K562 (cell line): ENCODE measurements at regions not wholly inside any gene's neighbourhood (a gene's known extent, or its start where the extent isn't known, plus 50 kb on each side); places are given as distances from the start of the nearest gene placed in this dataset.

Source experiments
- ATAC-seq: fragments of 200-7000 bp; cut with Tn5 transposase; 3 replicates; pipeline ENCODE4 v1.9.1; 2020; ENCODE audit warnings: moderate library complexity
- BruUV-seq: library from RNA; stranded (reverse); fragments of 400-500 nt; replicated peaks from 2 replicates; lab custom pipeline; 2021; lab: Mats Ljungman, UMichigan
- CTCF ChIA-PET: fragments of 300-600 bp; formaldehyde crosslinking; extraction: SDS; loops from one replicate; lab custom pipeline; 2021; ENCODE audit warnings: low intra/inter-chr PET ratio; lab: Yijun Ruan, JAX
- POLR2A ChIA-PET: fragments of 300-600, 350-650 bp; sonication (Branson Sonifier 250); formaldehyde crosslinking; extraction: SDS; loops from one replicate; lab custom pipeline; 2021; ENCODE audit warnings: antibody characterized with exemption, inconsistent platforms; lab: Yijun Ruan, JAX
- DNase-seq, 4 experiments: peaks; one replicate each; pipeline versions ENCODE4 v3.0.0 to v3.0.0-alpha.2; 2011 to 2018; ENCODE audit warnings: low spot score in 3 of 4, mixed read lengths in 3 of 4; ENCODE audit errors: extremely low read depth in 1 of 4
- FAIRE-seq: peaks from 2 replicates; lab custom pipeline; 2011; peaks lifted over from hg19 to GRCh38; lab: Jason Lieb, UNC
- H2AFZ ChIP-seq: 2 replicates; pipeline ENCODE4 v1.6.0; 2011; ENCODE audit warnings: low read depth, low read length, control low read depth, inconsistent platforms
- H3K27ac ChIP-seq: fragments of 200-600 bp; 3 replicates; pipeline ENCODE4 v1.8.0; 2011; ENCODE audit warnings: low read depth, mild to moderate bottlenecking, control low read depth, inconsistent platforms, low read length, moderate library complexity, mixed read lengths; ENCODE audit errors: extremely low read depth
- H3K27me3 ChIP-seq, 2 experiments: fragments of 300-600 bp in 1 of 2; 2 replicates in 1 of 2; 3 replicates in 1 of 2; pipeline versions ENCODE4 v1.6.0 to v1.8.0; 2011; ENCODE audit warnings: inconsistent platforms in 2 of 2, low read length in 2 of 2, mild to moderate bottlenecking in 1 of 2, mixed read lengths in 1 of 2, moderate library complexity in 1 of 2; ENCODE audit not compliant: control insufficient read depth in 2 of 2, insufficient read depth in 2 of 2
- H3K36me3 ChIP-seq: fragments of 300-600 bp; 3 replicates; pipeline ENCODE4 v1.8.0; 2011; ENCODE audit warnings: mild to moderate bottlenecking, low read length, inconsistent platforms; ENCODE audit not compliant: control insufficient read depth, insufficient read depth
- H3K4me1 ChIP-seq, 2 experiments: fragments of 200-600 bp in 1 of 2; replicated peaks in 1 of 2; 2 replicates in 1 of 2; 3 replicates in 1 of 2; pipeline versions ENCODE4 v1.5.1 to v1.8.0; 2011; ENCODE audit warnings: inconsistent platforms in 2 of 2, low read length in 2 of 2, mild to moderate bottlenecking in 1 of 2, mixed read lengths in 1 of 2, moderate library complexity in 1 of 2; ENCODE audit not compliant: control insufficient read depth in 2 of 2, insufficient read depth in 2 of 2
- H3K4me2 ChIP-seq: 2 replicates; pipeline ENCODE4 v1.6.1; 2011; ENCODE audit warnings: low read length, control low read depth, inconsistent platforms, mixed read lengths; ENCODE audit not compliant: insufficient read depth
- H3K4me3 ChIP-seq: fragments of 200-600 bp; sonication (generic), shearing (Covaris generic); 2 replicates; pipeline ENCODE4 v1.5.1; 2016; ENCODE audit warnings: control low read depth, inconsistent platforms
- H3K79me2 ChIP-seq: fragments of 200-600 bp; 3 replicates; pipeline ENCODE4 v1.8.0; 2011; ENCODE audit warnings: low read length, inconsistent platforms; ENCODE audit not compliant: control insufficient read depth, insufficient read depth
- H3K9ac ChIP-seq, 2 experiments: 2 replicates each; pipeline versions ENCODE4 v1.6.0 to v1.6.1; 2011; ENCODE audit warnings: low read depth in 2 of 2, low read length in 2 of 2, control low read depth in 1 of 2, inconsistent platforms in 1 of 2, mild to moderate bottlenecking in 1 of 2, mixed read lengths in 1 of 2; ENCODE audit not compliant: insufficient read depth in 1 of 2
- H3K9me1 ChIP-seq: one replicate; pipeline ENCODE4 v1.6.0; 2011; ENCODE audit warnings: inconsistent platforms, mild to moderate bottlenecking, low read length, moderate library complexity; ENCODE audit not compliant: control insufficient read depth, insufficient read depth
- H3K9me3 ChIP-seq: replicated peaks from 2 replicates; pipeline ENCODE4 v1.5.1; 2011; ENCODE audit warnings: low read depth, low read length, inconsistent platforms; ENCODE audit not compliant: control insufficient read depth, insufficient read depth
- H4K20me1 ChIP-seq: replicated peaks from 2 replicates; pipeline ENCODE4 v1.6.1; 2011; ENCODE audit warnings: low read length, inconsistent platforms, mixed read lengths; ENCODE audit not compliant: control insufficient read depth, insufficient read depth
- IFI16 ChIP-seq: fragments of 250-450 bp; sonication (Bioruptor Pico); IDR thresholded peaks from 2 replicates; pipeline ENCODE4 v2.1.2; 2022; ENCODE audit warnings: mild to moderate bottlenecking, inconsistent platforms
- MLX ChIP-seq, 2 experiments: fragments of 450-650 bp in 1 of 2; sonication (generic) in 1 of 2; formaldehyde crosslinking; conservative IDR thresholded peaks; 2 replicates each; pipeline versions ENCODE4 v1.4.0 to v1.8.1; 2020 to 2022; ENCODE audit warnings: mild to moderate bottlenecking in 1 of 2, missing genetic modification reagents in 1 of 2
- RAD51 ChIP-seq: fragments of 450-650 bp; IDR thresholded peaks from 2 replicates; pipeline ENCODE4 v1.7.1; 2016; ENCODE audit warnings: low read depth, mild to moderate bottlenecking, borderline replicate concordance
- SRSF3 ChIP-seq: fragments of 200-400 bp; formaldehyde crosslinking; IDR thresholded peaks from 2 replicates; pipeline ENCODE4 v1.6.1; 2016; ENCODE audit warnings: mild to moderate bottlenecking, low read length, moderate library complexity; ENCODE audit not compliant: insufficient read depth
- TFE3 ChIP-seq: fragments of 450-650 bp; formaldehyde crosslinking; IDR thresholded peaks from 2 replicates; pipeline ENCODE4 v1.4.0; 2020; ENCODE audit warnings: mild to moderate bottlenecking, mixed read lengths
- TOE1 ChIP-seq, 2 experiments: fragments of 450-650 bp in 1 of 2; sonication (generic) in 1 of 2; formaldehyde crosslinking in 1 of 2; IDR thresholded peaks; 2 replicates each; pipeline versions ENCODE4 v1.7.1 to v1.8.0; 2016 to 2022; ENCODE audit warnings: borderline replicate concordance in 2 of 2, mild to moderate bottlenecking in 2 of 2, antibody characterized with exemption in 1 of 2, inconsistent platforms in 1 of 2, low read depth in 1 of 2, missing genetic modification reagents in 1 of 2, moderate library complexity in 1 of 2
- USF1 ChIP-seq: sonication (generic); formaldehyde crosslinking; IDR thresholded peaks from 2 replicates; pipeline ENCODE4 v1.9.0; 2022; ENCODE audit warnings: mild to moderate bottlenecking, missing genetic modification reagents
- USF2 ChIP-seq: sonication (generic); formaldehyde crosslinking; IDR thresholded peaks from 2 replicates; pipeline ENCODE4 v1.5.0; 2020; ENCODE audit warnings: missing genetic modification reagents
- ZKSCAN1 ChIP-seq: fragments of 150-350 bp; IDR thresholded peaks from 2 replicates; pipeline ENCODE4 v1.6.1; 2016; ENCODE audit warnings: low read depth, low read length
- ZNF175 ChIP-seq: fragments of 200-800 bp; sonication (Bioruptor generic); IDR thresholded peaks from 2 replicates; pipeline ENCODE4 v1.6.1; 2016; ENCODE audit warnings: low read depth, mild to moderate bottlenecking, missing genetic modification characterization, missing compliant biosample characterization
- WGBS: fragments of 100-300 bp; shearing (Covaris generic); methylation state at CpG from one replicate; pipeline ENCODE4 v1.1.6; 2016; ENCODE audit warnings: low coverage, mixed read lengths; ENCODE audit not compliant: insufficient coverage; ENCODE audit errors: missing lambda C conversion rate; 5-methylcytosine and 5-hydroxymethylcytosine counted together
- in situ Hi-C: fragments of 300-500 bp; cut with MboI; formaldehyde crosslinking; loops from 4 replicates; pipeline ENCODE4 v1.15.0; 2018; ENCODE audit warnings: inconsistent platforms, mixed read lengths
- intact Hi-C: fragments of 100-400 bp; cut with micrococcal nuclease; formaldehyde crosslinking; loops from 2 replicates; pipeline ENCODE4 v1.14.2; 2022

GRCh38 chr20:48100483-48100882 lies 315.2 kb upstream of the SULF2 start:
- POLR2A ChIA-PET, result no interaction called here
- no peak overlapping the region for H2AFZ ChIP-seq
- DNase-seq (peak in 1 of 4 experiments; percentile 15), FAIRE-seq (no peak), ATAC-seq (no peak)
- no peaks in the 10 kb centered on the region for H3K9me3 ChIP-seq
- H3K4me2 ChIP-seq, result no peak overlapping the region
- H3K9me1 ChIP-seq, result no peaks in the 10 kb centered on the region
- H3K79me2 ChIP-seq, result no peaks in the 10 kb centered on the region
- CTCF ChIA-PET, result no interaction called here
- no peaks in the 10 kb centered on the region; a peak in 1 of 5 replicates for H3K27me3 ChIP-seq
- H3K4me1 ChIP-seq, result no peaks in the 10 kb centered on the region; a peak in 1 of 5 replicates
- no TSS peak for BruUV-seq
- 0% methylated on average over 3 of the region's 3 CpGs for WGBS
- H3K36me3 ChIP-seq, result no peaks in the 10 kb centered on the region
- in situ Hi-C loops (no loop called here), intact Hi-C loops (no loop called here)
- H3K4me3 ChIP-seq, result no peak overlapping the region
- no peak overlapping the region for H3K9ac ChIP-seq
- H4K20me1 ChIP-seq, result no peaks in the 10 kb centered on the region; the same call in 1 of the 2 replicates
- no peak overlapping the region for H3K27ac ChIP-seq
- TF ChIP-seq SRSF3, result no peak
- TF ChIP-seq IFI16 (CRISPR knock-in tag), result no peak
- TF ChIP-seq TOE1 (IDR thresholded peaks at IDR 0.05; ENCODE audit: borderline replicate concordance), result peak; percentile 26; the same call in 1 of the 2 replicates
- no peak for TF ChIP-seq TOE1 (CRISPR knock-in tag; IDR thresholded peaks at IDR 0.05; ENCODE audit: borderline replicate concordance, low read depth)
- TF ChIP-seq USF1, result peak; percentile 60; the same call in 1 of the 2 replicates
- no peak for TF ChIP-seq ZKSCAN1
- TF ChIP-seq MLX (CRISPR knock-in tag; conservative IDR thresholded peaks at IDR 0.05), result no peak
- TF ChIP-seq TFE3 (CRISPR knock-in tag), result peak; percentile 88
- TF ChIP-seq ZNF175 (CRISPR knock-in tag), result no peak
- peak; percentile 77 for TF ChIP-seq USF2 (CRISPR knock-in tag)
- TF ChIP-seq RAD51, result peak; percentile 47; the same call in 1 of the 2 replicates
